Smooth muscle cell (in vitro differentiated cells): ENCODE measurements at regions not wholly inside any gene's neighbourhood (a gene's known extent, or its start where the extent isn't known, plus 50 kb on each side); places are given as distances from the start of the nearest gene placed in this dataset.

ENCODE experiments used
- DNase-seq: peaks from one replicate; lab custom pipeline; 2025; ENCODE audit not compliant: unreplicated experiment; lab: John Stamatoyannopoulos, UW
- H2AFZ ChIP-seq: fragments of 200-600 bp; sonication (generic); 2 replicates; pipeline ENCODE4 v1.6.0; 2016; ENCODE audit warnings: antibody characterized with exemption, low read depth, mild to moderate bottlenecking
- H3F3A ChIP-seq: fragments of 200-600 bp; sonication (generic); 2 replicates; pipeline ENCODE4 v1.6.0; 2017; ENCODE audit warnings: antibody characterized with exemption, low read depth
- H3K27ac ChIP-seq: fragments of 200-600 bp; sonication (generic); 2 replicates; pipeline ENCODE4 v1.5.1; 2016; ENCODE audit warnings: low read depth, mild to moderate bottlenecking
- H3K27me3 ChIP-seq: fragments of 200-600 bp; sonication (generic); 2 replicates; pipeline ENCODE4 v1.6.1; 2016; ENCODE audit warnings: low read depth, mild to moderate bottlenecking
- H3K36me3 ChIP-seq: fragments of 200-600 bp; sonication (generic); 2 replicates; pipeline ENCODE4 v1.5.1; 2016; ENCODE audit warnings: low read depth
- H3K4me1 ChIP-seq: fragments of 200-600 bp; sonication (generic); 2 replicates; pipeline ENCODE4 v1.5.1; 2016; ENCODE audit warnings: low read depth
- H3K4me2 ChIP-seq: fragments of 200-600 bp; sonication (generic); 2 replicates; pipeline ENCODE4 v1.6.0; 2016; ENCODE audit warnings: mild to moderate bottlenecking
- H3K4me3 ChIP-seq: fragments of 200-600 bp; sonication (generic); 2 replicates; pipeline ENCODE4 v1.5.1; 2016; ENCODE audit warnings: mild to moderate bottlenecking
- H3K79me2 ChIP-seq: fragments of 200-600 bp; sonication (generic); 2 replicates; pipeline ENCODE4 v1.6.0; 2016; ENCODE audit warnings: low read depth, mild to moderate bottlenecking
- H3K9ac ChIP-seq: fragments of 200-600 bp; sonication (generic); 2 replicates; pipeline ENCODE4 v1.6.0; 2016; ENCODE audit warnings: low read depth
- H3K9me3 ChIP-seq: fragments of 200-600 bp; sonication (generic); replicated peaks from 2 replicates; pipeline ENCODE4 v1.5.1; 2016; ENCODE audit warnings: low read depth
- H4K20me1 ChIP-seq: fragments of 200-600 bp; sonication (generic); 2 replicates; pipeline ENCODE4 v1.6.0; 2016; ENCODE audit warnings: low read depth
- CTCF ChIP-seq: fragments of 200-600 bp; sonication (generic); IDR thresholded peaks from 2 replicates; pipeline ENCODE4 v1.5.1; 2017; ENCODE audit warnings: borderline replicate concordance, mild to moderate bottlenecking, antibody characterized with exemption; ENCODE audit not compliant: insufficient read depth, poor library complexity, severe bottlenecking
- WGBS: methylation state at CpG from one replicate; pipeline ENCODE4 v1.1.7; 2016; ENCODE audit warnings: low lambda C conversion rate; 5-methylcytosine and 5-hydroxymethylcytosine counted together

GRCh38 chr6:22892452-22892851, 323.1 kb downstream of the HDGFL1 start:
- Histone ChIP-seq H3K79me2 (no peaks in the 10 kb centered on the region), H3K9me3 (no peaks in the 10 kb centered on the region), H3K4me2 (no peak overlapping the region), H2AFZ (no peak overlapping the region), H3K4me3 (no peak overlapping the region), H3K27ac (peak overlapping the region; percentile 94), H3K9ac (peak overlapping the region; percentile 63), H4K20me1 (no peaks in the 10 kb centered on the region), H3K36me3 (no peaks in the 10 kb centered on the region), H3F3A (peaks cover 17% of the 10 kb centered on the region), H3K4me1 (peaks cover 11% of the 10 kb centered on the region), H3K27me3 (no peaks in the 10 kb centered on the region)
- WGBS, result 46% methylated on average over 2 of the region's 2 CpGs
- TF ChIP-seq CTCF, result no peak
- DNase-seq, result no peak

GRCh38 chr6:22896696-22897095, 327.3 kb downstream of the HDGFL1 start:
- Histone ChIP-seq H3K79me2 (no peaks in the 10 kb centered on the region), H3K9ac (no peak overlapping the region), H3K36me3 (no peaks in the 10 kb centered on the region), H3K4me1 (no peaks in the 10 kb centered on the region), H3F3A (peaks cover 5% of the 10 kb centered on the region), H3K9me3 (no peaks in the 10 kb centered on the region), H3K27me3 (no peaks in the 10 kb centered on the region), H3K4me3 (no peak overlapping the region), H3K4me2 (no peak overlapping the region), H4K20me1 (no peaks in the 10 kb centered on the region), H3K27ac (no peak overlapping the region), H2AFZ (no peak overlapping the region)
- DNase-seq, result no peak
- no peak for TF ChIP-seq CTCF
- WGBS, result 75% methylated on average over 3 of the region's 3 CpGs

GRCh38 chr6:22899426-22899825, 330.1 kb downstream of the HDGFL1 start:
- no peak overlapping the region for H2AFZ ChIP-seq

More at GRCh38 chr6:22899426-22899825, 330.1 kb downstream of the HDGFL1 start:
- H3K27me3 ChIP-seq, result no peaks in the 10 kb centered on the region
- no peaks in the 10 kb centered on the region for H3K79me2 ChIP-seq
- TF ChIP-seq CTCF, result no peak
- no peak overlapping the region for H3K9ac ChIP-seq
- H3K4me1 ChIP-seq, result no peaks in the 10 kb centered on the region
- H3K27ac ChIP-seq, result no peak overlapping the region
- no peaks in the 10 kb centered on the region for H3K36me3 ChIP-seq
- DNase-seq, result no peak
- H4K20me1 ChIP-seq, result no peaks in the 10 kb centered on the region
- H3K4me2 ChIP-seq, result no peak overlapping the region
- WGBS, result 100% methylated on average over 1 of the region's 1 CpG
- H3K9me3 ChIP-seq, result no peaks in the 10 kb centered on the region
- H3K4me3 ChIP-seq, result no peak overlapping the region
- H3F3A ChIP-seq, result no peaks in the 10 kb centered on the region
